ENCODE measurements at regions not wholly inside any gene's neighbourhood (a gene's known extent, or its start where the extent isn't known, plus 50 kb on each side); places are given as distances from the start of the nearest gene placed in this dataset.

GRCh38 chr3:95901948-95902347 lies 912.4 kb upstream of the EPHA6 start:
- DNase-seq, result no peak
- no peak overlapping the region for H3K4me3 Mint-ChIP-seq

GRCh38 chr3:95905182-95905581 lies 909.2 kb upstream of the EPHA6 start:
- Histone ChIP-seq H3K36me3 (replicated peaks in 1 of 2; ENCODE audit: control extremely low read depth in 1 of 2, control insufficient read depth in 1 of 2, extremely low read depth in 1 of 2, insufficient read depth in 2 of 2, low read length in 1 of 2) (no peaks in the 10 kb centered on the region), H3K27me3 (replicated peaks in 1 of 4; ENCODE audit: control extremely low read depth in 1 of 4, control insufficient read depth in 3 of 4, insufficient read depth in 4 of 4, low read length in 3 of 4) (no peaks in the 10 kb centered on the region), H3K4me3 (ENCODE audit: control extremely low read depth in 1 of 5, extremely low read depth in 1 of 5, insufficient read depth in 1 of 5, low read depth in 2 of 5, low read length in 4 of 5) (no peak overlapping the region), H4K20me1 (ENCODE audit: control insufficient read depth, insufficient read depth, low read length, poor library complexity, severe bottlenecking) (no peaks in the 10 kb centered on the region), H3K9me3 (ENCODE audit: control extremely low read depth in 1 of 3, control insufficient read depth in 2 of 3, insufficient read depth in 1 of 3, low read length in 2 of 3) (no peaks in the 10 kb centered on the region), H3K79me2 (ENCODE audit: control insufficient read depth, insufficient read depth, low read length) (no peaks in the 10 kb centered on the region), H3K4me2 (replicated peaks; ENCODE audit: low read depth, low read length, poor library complexity, severe bottlenecking) (no peak overlapping the region), H3K27ac (ENCODE audit: low read length in 2 of 2) (no peak overlapping the region), H3K9ac (ENCODE audit: low read length) (no peak overlapping the region), H3K4me1 (ENCODE audit: control insufficient read depth in 2 of 2, insufficient read depth in 2 of 2, low read length in 2 of 2) (no peaks in the 10 kb centered on the region), H2AFZ (ENCODE audit: insufficient read depth, low read depth, low read length, poor library complexity, severe bottlenecking) (no peak overlapping the region)
- ATAC-seq (ENCODE audit: low read depth) (no peak), DNase-seq (no peak)
- intact Hi-C loops (cut with micrococcal nuclease), result no loop called here
- ChIA-PET CTCF (no interaction called here), POLR2A (no interaction called here)
- Mint-ChIP-seq H3K4me3 (no peak overlapping the region), H3K4me1 (no peaks in the 10 kb centered on the region), H3K27ac (no peak overlapping the region), H3K9me3 (ENCODE audit: insufficient read depth) (peaks cover 3% of the 10 kb centered on the region), H3K27me3 (no peaks in the 10 kb centered on the region)
- no peak for TF ChIP-seq EZH2 (IDR thresholded peaks at IDR 0.05; ENCODE audit: borderline replicate concordance, insufficient read depth, low read depth, low read length, poor library complexity, severe bottlenecking)
- no peak for TF ChIP-seq CTCF (IDR thresholded peaks at IDR 0.05)
- WGBS (ENCODE audit: insufficient coverage), result 100% methylated on average over 1 of the region's 1 CpG

More at GRCh38 chr3:95901948-95902347, 912.4 kb upstream of the EPHA6 start:
- no peaks in the 10 kb centered on the region for H3K4me1 Mint-ChIP-seq
- CTCF ChIA-PET, result no interaction called here
- no peaks in the 10 kb centered on the region for H3K36me3 ChIP-seq (replicated peaks in 1 of 2; ENCODE audit: control extremely low read depth in 1 of 2, control insufficient read depth in 1 of 2, extremely low read depth in 1 of 2, insufficient read depth in 2 of 2, low read length in 1 of 2)
- H3K9ac ChIP-seq (ENCODE audit: low read length), result no peak overlapping the region
- no peaks in the 10 kb centered on the region for H4K20me1 ChIP-seq (ENCODE audit: control insufficient read depth, insufficient read depth, low read length, poor library complexity, severe bottlenecking)
- no peak overlapping the region for H3K4me3 ChIP-seq (ENCODE audit: control extremely low read depth in 1 of 5, extremely low read depth in 1 of 5, insufficient read depth in 1 of 5, low read depth in 2 of 5, low read length in 4 of 5)
- intact Hi-C loops (cut with micrococcal nuclease), result no loop called here
- POLR2A ChIA-PET, result no interaction called here
- H3K27ac Mint-ChIP-seq, result no peak overlapping the region
- TF ChIP-seq CTCF (IDR thresholded peaks at IDR 0.05), result no peak
- no peak for TF ChIP-seq EZH2 (IDR thresholded peaks at IDR 0.05; ENCODE audit: borderline replicate concordance, insufficient read depth, low read depth, low read length, poor library complexity, severe bottlenecking)
- no peaks in the 10 kb centered on the region for H3K27me3 ChIP-seq (replicated peaks in 1 of 4; ENCODE audit: control extremely low read depth in 1 of 4, control insufficient read depth in 3 of 4, insufficient read depth in 4 of 4, low read length in 3 of 4)
- no peaks in the 10 kb centered on the region for H3K9me3 Mint-ChIP-seq (ENCODE audit: insufficient read depth)
- no peaks in the 10 kb centered on the region for H3K79me2 ChIP-seq (ENCODE audit: control insufficient read depth, insufficient read depth, low read length)
- H3K4me1 ChIP-seq (ENCODE audit: control insufficient read depth in 2 of 2, insufficient read depth in 2 of 2, low read length in 2 of 2), result no peaks in the 10 kb centered on the region
- ATAC-seq (ENCODE audit: low read depth), result no peak
- H2AFZ ChIP-seq (ENCODE audit: insufficient read depth, low read depth, low read length, poor library complexity, severe bottlenecking), result no peak overlapping the region
- no peaks in the 10 kb centered on the region for H3K27me3 Mint-ChIP-seq
- no peaks in the 10 kb centered on the region for H3K9me3 ChIP-seq (ENCODE audit: control extremely low read depth in 1 of 3, control insufficient read depth in 2 of 3, insufficient read depth in 1 of 3, low read length in 2 of 3)
- H3K4me2 ChIP-seq (replicated peaks; ENCODE audit: low read depth, low read length, poor library complexity, severe bottlenecking), result no peak overlapping the region
- no peak overlapping the region for H3K27ac ChIP-seq (ENCODE audit: low read length in 2 of 2)

All from B cell (primary cell).